ENCODE measurements at regions not wholly inside any gene's neighbourhood (a gene's known extent, or its start where the extent isn't known, plus 50 kb on each side); places are given as distances from the start of the nearest gene placed in this dataset.
A peak's percentile ranks its signal among the peaks of the same experiment; 100 is the strongest.

DNA sequence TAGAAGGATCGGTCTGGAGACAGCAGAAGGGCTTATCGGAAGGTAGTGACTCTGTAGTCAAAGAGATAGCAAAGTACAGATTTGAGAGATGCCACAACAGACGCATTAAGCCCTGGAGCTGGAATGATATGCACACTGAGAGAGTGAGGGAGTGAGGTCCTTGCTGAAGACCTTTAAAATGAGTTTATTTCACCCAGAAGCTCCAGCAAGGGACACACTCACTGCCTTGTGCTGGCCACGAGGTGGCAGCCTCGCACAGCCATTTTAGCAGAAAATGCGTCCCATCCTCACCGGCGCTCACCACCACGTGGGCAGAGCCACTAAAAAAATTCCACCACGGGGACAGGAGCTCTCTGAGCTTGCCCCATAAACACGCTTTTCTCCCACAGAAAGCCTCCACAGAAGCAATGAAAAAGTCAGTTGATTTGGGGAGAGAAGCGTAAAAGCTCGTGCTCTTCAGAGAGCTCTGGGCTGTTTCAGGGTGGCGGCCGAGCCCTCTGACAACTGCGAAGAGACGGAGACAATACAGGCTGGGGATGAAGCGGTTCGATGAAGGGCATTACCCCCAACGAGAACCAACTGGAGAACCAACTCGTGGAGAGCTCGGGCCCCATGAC lies 163.0 kb upstream of the KLF14 start:
- Histone ChIP-seq H3K27me3 (no peaks in the 10 kb centered on the region), H3K9me3 (no peaks in the 10 kb centered on the region), H3K4me1 (peaks cover 94 to 95% of the 10 kb centered on the region in 2 donors), H3K4me3 (peak overlapping the region in 1 of 4 donors; percentile 5), H3K36me3 (peaks cover 0 to 29% of the 10 kb centered on the region in 2 donors), H3K27ac (peak overlapping the region; percentile 91 to 97 (median 94))
- TF ChIP-seq CTCF (IDR thresholded peaks at IDR 0.05 in 4 of 5, conservative IDR thresholded peaks at IDR 0.05 in 1 of 5): peak; percentile 73 to 87 (median 84)
- TF ChIP-seq POLR2A (IDR thresholded peaks at IDR 0.05): no peak
- intact Hi-C loops (cut with DNase I; ENCODE audit: low total_unique reads): no loop called here
- peak in 1 of 2 donors; percentile 76 for DNase-seq
- peak; percentile 7 to 15 for ATAC-seq
- in situ Hi-C loops (cut with MboI; ENCODE audit: low sequenced_read_pairs in 4 of 4): loop anchor here in 1 of 4 donors (10.0 to 25.0 kb wide), 2 partner anchors 140 to 528 kb away; no protein-coding TSS in a partner anchor

DNA sequence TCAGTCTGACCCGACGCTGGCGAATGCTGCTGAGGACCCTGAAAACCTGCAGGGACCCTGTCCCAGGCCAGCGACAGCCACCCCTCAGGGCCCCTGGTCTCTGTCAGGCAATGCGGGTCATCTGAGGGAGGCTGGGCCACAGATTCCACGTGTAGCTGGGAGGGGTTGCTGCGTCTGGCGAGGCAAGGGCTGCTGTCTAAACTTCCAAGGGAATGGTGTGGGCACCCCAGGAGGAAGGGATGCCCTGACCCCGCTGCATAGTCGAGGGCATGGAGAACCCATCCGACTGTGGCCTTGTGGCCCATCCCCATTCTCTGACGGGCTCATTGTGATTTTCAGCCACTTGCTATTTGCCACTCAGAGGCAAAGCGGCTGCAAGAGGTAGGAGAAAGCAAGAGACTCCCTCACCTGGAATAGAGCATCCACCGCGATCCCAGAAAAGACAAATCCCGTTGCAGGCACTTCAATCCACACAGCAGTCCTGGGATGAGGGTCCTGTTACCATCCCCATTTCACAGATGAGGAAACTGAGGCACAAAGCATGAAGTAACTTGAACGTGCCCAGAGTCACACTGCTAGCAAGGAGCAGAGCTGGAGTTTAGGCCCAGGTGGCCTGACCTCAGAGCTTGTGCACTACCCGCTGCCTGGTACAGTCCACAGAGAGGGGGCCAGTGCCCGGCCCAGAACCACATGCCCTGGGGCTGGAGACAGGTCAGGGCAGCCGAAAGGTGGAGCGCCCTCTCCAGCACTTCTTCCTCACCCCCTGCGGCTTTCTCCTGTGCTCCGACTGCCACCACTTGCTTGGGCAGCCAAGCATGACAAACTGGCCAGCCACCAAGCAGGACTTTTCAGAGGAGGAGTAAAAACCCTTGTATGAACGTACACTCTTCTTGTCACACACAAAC lies 163.8 kb upstream of the KLF14 start:
- in situ Hi-C loops (cut with MboI; ENCODE audit: low sequenced_read_pairs in 4 of 4): loop anchor here in 1 of 4 donors (10.0 to 25.0 kb wide), 2 partner anchors 140 to 527 kb away; no protein-coding TSS in a partner anchor
- TF ChIP-seq POLR2A (IDR thresholded peaks at IDR 0.05): no peak
- TF ChIP-seq CTCF (IDR thresholded peaks at IDR 0.05 in 4 of 5, conservative IDR thresholded peaks at IDR 0.05 in 1 of 5): no peak
- no peak for ATAC-seq
- peak overlapping the region; percentile 91 to 97 (median 94) for H3K27ac ChIP-seq
- no peaks in the 10 kb centered on the region for H3K9me3 ChIP-seq
- H3K36me3 ChIP-seq: peaks cover 0 to 29% of the 10 kb centered on the region in 2 donors
- DNase-seq: peak in 1 of 2 donors; percentile 54
- no peaks in the 10 kb centered on the region for H3K27me3 ChIP-seq
- peaks cover 97 to 98% of the 10 kb centered on the region in 2 donors for H3K4me1 ChIP-seq
- no peak overlapping the region for H3K4me3 ChIP-seq
- intact Hi-C loops (cut with DNase I; ENCODE audit: low total_unique reads): no loop called here

GRCh38 chr7:130899071-130899560 lies 165.1 kb upstream of the KLF14 start:
- Histone ChIP-seq H3K4me3 (no peak overlapping the region), H3K27me3 (no peaks in the 10 kb centered on the region), H3K9me3 (no peaks in the 10 kb centered on the region), H3K36me3 (peaks cover 0 to 29% of the 10 kb centered on the region in 2 donors), H3K4me1 (peaks cover 98 to 99% of the 10 kb centered on the region in 2 donors), H3K27ac (peak overlapping the region; percentile 91 to 97 (median 94))
- DNase-seq (no peak), ATAC-seq (no peak)
- in situ Hi-C loops (cut with MboI; ENCODE audit: low sequenced_read_pairs in 4 of 4) (loop anchor here in 1 of 4 donors (10.0 to 25.0 kb wide), 2 partner anchors 138 to 526 kb away; no protein-coding TSS in a partner anchor), intact Hi-C loops (cut with DNase I; ENCODE audit: low total_unique reads) (no loop called here)
- no peak for TF ChIP-seq POLR2A (IDR thresholded peaks at IDR 0.05)
- TF ChIP-seq CTCF (IDR thresholded peaks at IDR 0.05 in 4 of 5, conservative IDR thresholded peaks at IDR 0.05 in 1 of 5): no peak

- peak in 1 of 2 donors; percentile 5 for ATAC-seq
- no peaks in the 10 kb centered on the region for H3K27me3 ChIP-seq
- peaks cover 98 to 99% of the 10 kb centered on the region in 2 donors for H3K4me1 ChIP-seq
- H3K36me3 ChIP-seq: peaks cover 0 to 28% of the 10 kb centered on the region in 2 donors
- in situ Hi-C loops (cut with MboI; ENCODE audit: low sequenced_read_pairs in 4 of 4): loop anchor here in 1 of 4 donors (10.0 to 25.0 kb wide), 2 partner anchors 137 to 525 kb away; no protein-coding TSS in a partner anchor
- TF ChIP-seq POLR2A (IDR thresholded peaks at IDR 0.05) (no peak), CTCF (IDR thresholded peaks at IDR 0.05 in 4 of 5, conservative IDR thresholded peaks at IDR 0.05 in 1 of 5) (no peak)
- no peak overlapping the region for H3K4me3 ChIP-seq
- intact Hi-C loops (cut with DNase I; ENCODE audit: low total_unique reads): no loop called here
- H3K27ac ChIP-seq: peak overlapping the region; percentile 91 to 97 (median 94)
- no peaks in the 10 kb centered on the region for H3K9me3 ChIP-seq
- DNase-seq: peak in 1 of 2 donors; percentile 55
Measured at GRCh38 chr7:130899638-130900401, 165.8 kb upstream of the KLF14 start.

Data from gastrocnemius medialis (tissue), 4 donors.